ENCODE measurements at regions not wholly inside any gene's neighbourhood (a gene's known extent, or its start where the extent isn't known, plus 50 kb on each side); places are given as distances from the start of the nearest gene placed in this dataset.

GRCh38 chr10:3516923-3517255, 268.1 kb downstream of the KLF6 start:
- no peak for TF ChIP-seq EP300 (IDR thresholded peaks at IDR 0.05)
- TF ChIP-seq, protein P1, sequence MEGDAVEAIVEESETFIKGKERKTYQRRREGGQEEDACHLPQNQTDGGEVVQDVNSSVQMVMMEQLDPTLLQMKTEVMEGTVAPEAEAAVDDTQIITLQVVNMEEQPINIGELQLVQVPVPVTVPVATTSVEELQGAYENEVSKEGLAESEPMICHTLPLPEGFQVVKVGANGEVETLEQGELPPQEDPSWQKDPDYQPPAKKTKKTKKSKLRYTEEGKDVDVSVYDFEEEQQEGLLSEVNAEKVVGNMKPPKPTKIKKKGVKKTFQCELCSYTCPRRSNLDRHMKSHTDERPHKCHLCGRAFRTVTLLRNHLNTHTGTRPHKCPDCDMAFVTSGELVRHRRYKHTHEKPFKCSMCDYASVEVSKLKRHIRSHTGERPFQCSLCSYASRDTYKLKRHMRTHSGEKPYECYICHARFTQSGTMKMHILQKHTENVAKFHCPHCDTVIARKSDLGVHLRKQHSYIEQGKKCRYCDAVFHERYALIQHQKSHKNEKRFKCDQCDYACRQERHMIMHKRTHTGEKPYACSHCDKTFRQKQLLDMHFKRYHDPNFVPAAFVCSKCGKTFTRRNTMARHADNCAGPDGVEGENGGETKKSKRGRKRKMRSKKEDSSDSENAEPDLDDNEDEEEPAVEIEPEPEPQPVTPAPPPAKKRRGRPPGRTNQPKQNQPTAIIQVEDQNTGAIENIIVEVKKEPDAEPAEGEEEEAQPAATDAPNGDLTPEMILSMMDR (IDR thresholded peaks at IDR 0.05), result no peak
- no peak for TF ChIP-seq POLR2AphosphoS5 (IDR thresholded peaks at IDR 0.05)

All from suprapubic skin (tissue), 4 donors.